ENCODE measurements at regions not wholly inside any gene's neighbourhood (a gene's known extent, or its start where the extent isn't known, plus 50 kb on each side); places are given as distances from the start of the nearest gene placed in this dataset.

DNA sequence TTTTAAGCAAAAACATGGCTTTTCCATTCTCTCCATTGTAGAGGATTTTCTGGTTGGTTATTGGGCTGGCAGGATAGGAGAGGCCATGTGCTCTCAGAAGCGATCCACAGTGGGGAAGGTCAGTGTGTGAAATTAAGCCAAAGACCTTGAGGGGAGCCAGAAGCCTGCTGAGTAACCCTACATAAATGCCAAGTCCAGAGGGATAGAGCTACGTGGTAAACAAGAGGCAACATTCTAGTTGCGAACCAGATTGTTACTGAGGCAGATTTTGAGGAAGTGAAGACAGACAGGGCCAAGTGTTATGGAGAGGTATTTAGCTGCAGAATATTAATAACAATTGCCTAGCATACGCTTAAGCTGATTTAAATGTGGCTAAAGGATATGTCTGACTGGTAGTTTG lies 592.8 kb upstream of the GBE1 start:
- Histone ChIP-seq H3K9me3 (ENCODE audit: low read depth, low read length) (no peaks in the 10 kb centered on the region), H3K9ac (ENCODE audit: insufficient read length) (no peak overlapping the region), H3K4me3 (no peak overlapping the region), H3K27ac (no peak overlapping the region), H3K36me3 (ENCODE audit: insufficient read depth, low read length) (no peaks in the 10 kb centered on the region)
- DNase-seq (ENCODE audit: low read depth, low spot score): no peak
- TF ChIP-seq EZH2 (IDR thresholded peaks at IDR 0.05) (no peak), FOXP2 (optimal IDR thresholded peaks at IDR 0.05; ENCODE audit: control extremely low read depth, extremely low read length, insufficient read depth) (no peak), POLR2AphosphoS5 (IDR thresholded peaks at IDR 0.05; ENCODE audit: borderline replicate concordance, low read depth, low read length) (no peak)

DNA sequence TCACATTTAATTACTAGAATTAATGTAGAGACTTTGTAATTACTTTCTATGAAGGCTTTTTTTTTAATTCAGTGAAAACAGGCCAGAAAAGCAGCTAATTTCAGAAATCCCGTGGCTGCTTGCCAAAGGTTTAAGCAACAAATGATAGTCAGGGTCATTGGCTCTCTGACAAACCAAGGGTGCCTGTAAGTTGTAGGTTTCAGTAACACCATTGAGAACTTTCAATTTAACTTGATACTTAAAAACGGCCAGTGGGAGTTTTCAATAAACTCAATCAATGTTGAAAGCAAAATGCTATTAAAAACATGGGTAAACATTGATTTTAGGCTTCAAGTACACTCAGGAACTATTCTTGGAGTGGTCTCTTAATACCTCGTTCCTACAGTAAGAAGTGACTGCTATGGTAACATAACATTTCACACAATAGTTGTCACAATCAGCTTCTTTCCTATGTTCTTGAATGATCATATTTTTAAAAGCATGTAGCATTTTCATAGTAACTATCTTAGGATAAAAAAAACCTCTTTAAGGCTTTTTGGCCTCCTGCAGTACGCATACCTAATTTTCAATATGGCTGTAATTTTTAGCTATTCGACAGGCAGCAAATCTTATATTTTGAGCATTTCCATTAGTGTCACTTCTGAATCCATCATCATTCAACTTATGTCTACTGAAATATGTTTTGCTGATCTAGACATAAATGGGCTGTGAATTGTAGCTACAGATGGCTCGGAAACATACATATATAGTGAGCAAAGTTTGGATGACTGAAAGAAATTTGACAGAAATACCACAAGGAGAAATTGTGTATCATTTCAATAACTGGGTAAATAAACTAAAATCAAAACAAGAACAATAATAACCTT lies 592.1 kb upstream of the GBE1 start:
- no peak for DNase-seq (ENCODE audit: low read depth, low spot score)
- no peak for TF ChIP-seq POLR2AphosphoS5 (IDR thresholded peaks at IDR 0.05; ENCODE audit: borderline replicate concordance, low read depth, low read length)
- TF ChIP-seq FOXP2 (optimal IDR thresholded peaks at IDR 0.05; ENCODE audit: control extremely low read depth, extremely low read length, insufficient read depth): no peak
- TF ChIP-seq EZH2 (IDR thresholded peaks at IDR 0.05): no peak
- Histone ChIP-seq H3K27ac (no peak overlapping the region), H3K4me3 (no peak overlapping the region), H3K36me3 (ENCODE audit: insufficient read depth, low read length) (no peaks in the 10 kb centered on the region), H3K9me3 (ENCODE audit: low read depth, low read length) (no peaks in the 10 kb centered on the region), H3K9ac (ENCODE audit: insufficient read length) (no peak overlapping the region)

DNA sequence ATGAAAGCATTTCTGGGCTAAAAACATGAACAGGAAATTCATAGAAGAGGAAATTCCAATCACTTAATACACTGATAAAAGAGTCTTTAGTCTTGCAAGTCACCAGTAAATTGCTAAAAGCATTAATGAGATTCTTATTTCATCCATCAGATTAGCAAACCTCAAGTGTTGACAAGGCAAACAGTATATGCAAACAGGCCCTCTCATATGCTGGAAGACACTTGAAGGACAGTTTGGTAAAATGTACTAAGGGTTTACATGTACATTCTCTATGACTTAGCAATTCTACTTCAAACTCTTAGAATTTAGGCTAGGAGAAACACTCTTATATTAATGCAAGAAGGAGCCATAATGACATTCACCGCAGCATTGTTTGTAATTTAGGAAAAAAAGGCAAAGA lies 586.1 kb upstream of the GBE1 start:
- Histone ChIP-seq H3K4me3 (no peak overlapping the region), H3K27ac (no peak overlapping the region), H3K36me3 (ENCODE audit: insufficient read depth, low read length) (no peaks in the 10 kb centered on the region), H3K9ac (ENCODE audit: insufficient read length) (no peak overlapping the region), H3K9me3 (ENCODE audit: low read depth, low read length) (no peaks in the 10 kb centered on the region)
- TF ChIP-seq EZH2 (IDR thresholded peaks at IDR 0.05) (no peak), FOXP2 (optimal IDR thresholded peaks at IDR 0.05; ENCODE audit: control extremely low read depth, extremely low read length, insufficient read depth) (no peak), POLR2AphosphoS5 (IDR thresholded peaks at IDR 0.05; ENCODE audit: borderline replicate concordance, low read depth, low read length) (no peak)
- DNase-seq (ENCODE audit: low read depth, low spot score): no peak

DNA sequence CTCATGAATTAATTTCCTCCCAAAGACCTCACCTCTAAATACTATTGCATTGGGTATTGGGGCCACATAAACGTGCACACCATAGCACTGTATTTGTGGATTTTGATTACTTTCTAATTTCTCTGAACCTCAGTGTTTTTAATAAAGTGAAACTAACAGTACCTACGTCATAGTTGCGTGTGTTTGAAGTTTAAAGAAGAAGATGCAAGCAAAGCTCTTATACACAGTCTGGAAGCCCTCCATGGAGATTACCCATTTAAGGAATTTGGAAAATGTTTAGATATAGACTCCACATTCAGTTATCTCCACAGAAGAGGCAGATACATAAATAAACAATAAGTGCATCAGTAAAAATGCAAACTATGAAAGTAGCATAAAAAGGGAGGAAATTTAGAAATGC lies 581.1 kb upstream of the GBE1 start:
- Histone ChIP-seq H3K9ac (ENCODE audit: insufficient read length) (no peak overlapping the region), H3K4me3 (no peak overlapping the region), H3K27ac (no peak overlapping the region), H3K36me3 (ENCODE audit: insufficient read depth, low read length) (no peaks in the 10 kb centered on the region), H3K9me3 (ENCODE audit: low read depth, low read length) (no peaks in the 10 kb centered on the region)
- DNase-seq (ENCODE audit: low read depth, low spot score): no peak
- TF ChIP-seq POLR2AphosphoS5 (IDR thresholded peaks at IDR 0.05; ENCODE audit: borderline replicate concordance, low read depth, low read length) (no peak), EZH2 (IDR thresholded peaks at IDR 0.05) (no peak), FOXP2 (optimal IDR thresholded peaks at IDR 0.05; ENCODE audit: control extremely low read depth, extremely low read length, insufficient read depth) (no peak)

DNA sequence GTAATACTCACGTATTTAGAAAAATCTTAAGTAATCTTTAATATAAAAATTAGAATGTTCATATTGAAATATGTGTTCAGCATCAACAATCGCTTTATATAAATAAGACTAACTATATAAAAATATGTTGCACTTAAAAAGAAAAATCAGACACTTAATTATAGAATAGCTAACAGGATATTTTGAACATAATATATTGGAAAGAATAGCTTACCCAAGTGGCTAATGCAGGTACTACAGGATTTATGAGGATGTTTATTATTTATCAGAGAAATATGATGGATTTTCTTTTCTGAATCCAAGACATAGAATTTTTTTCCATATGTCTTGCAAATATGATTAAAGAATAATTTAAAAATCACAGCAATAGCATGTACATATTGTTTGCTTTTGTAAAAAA lies 567.9 kb upstream of the GBE1 start:
- Histone ChIP-seq H3K27ac (no peak overlapping the region), H3K4me3 (no peak overlapping the region), H3K9ac (ENCODE audit: insufficient read length) (no peak overlapping the region), H3K9me3 (ENCODE audit: low read depth, low read length) (no peaks in the 10 kb centered on the region), H3K36me3 (ENCODE audit: insufficient read depth, low read length) (no peaks in the 10 kb centered on the region)
- no peak for TF ChIP-seq EZH2 (IDR thresholded peaks at IDR 0.05)
- no peak for TF ChIP-seq POLR2AphosphoS5 (IDR thresholded peaks at IDR 0.05; ENCODE audit: borderline replicate concordance, low read depth, low read length)
- no peak for TF ChIP-seq FOXP2 (optimal IDR thresholded peaks at IDR 0.05; ENCODE audit: control extremely low read depth, extremely low read length, insufficient read depth)
- no peak for DNase-seq (ENCODE audit: low read depth, low spot score)

DNA sequence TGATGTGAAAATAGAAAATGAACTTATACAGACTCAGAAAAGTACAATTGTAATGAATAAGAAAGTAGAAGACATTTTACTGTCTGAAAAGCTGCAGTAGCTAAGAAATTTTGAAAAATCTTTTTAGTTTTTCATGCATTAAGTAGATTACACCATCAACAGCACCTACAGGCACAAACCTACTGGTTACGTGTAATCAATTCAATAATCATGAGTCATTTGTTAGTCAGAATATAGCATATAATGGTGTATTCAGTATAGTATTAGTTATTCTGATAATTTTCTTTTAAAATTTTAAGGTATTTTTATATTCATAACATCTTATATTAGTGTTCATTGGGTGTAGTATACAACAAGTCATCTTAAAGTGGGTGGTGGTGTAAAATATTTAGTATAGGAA lies 550.5 kb upstream of the GBE1 start:
- Histone ChIP-seq H3K27ac (no peak overlapping the region), H3K9ac (ENCODE audit: insufficient read length) (no peak overlapping the region), H3K36me3 (ENCODE audit: insufficient read depth, low read length) (no peaks in the 10 kb centered on the region), H3K9me3 (ENCODE audit: low read depth, low read length) (no peaks in the 10 kb centered on the region), H3K4me3 (no peak overlapping the region)
- DNase-seq (ENCODE audit: low read depth, low spot score): no peak
- TF ChIP-seq FOXP2 (optimal IDR thresholded peaks at IDR 0.05; ENCODE audit: control extremely low read depth, extremely low read length, insufficient read depth): no peak
- no peak for TF ChIP-seq EZH2 (IDR thresholded peaks at IDR 0.05)
- no peak for TF ChIP-seq POLR2AphosphoS5 (IDR thresholded peaks at IDR 0.05; ENCODE audit: borderline replicate concordance, low read depth, low read length)

DNA sequence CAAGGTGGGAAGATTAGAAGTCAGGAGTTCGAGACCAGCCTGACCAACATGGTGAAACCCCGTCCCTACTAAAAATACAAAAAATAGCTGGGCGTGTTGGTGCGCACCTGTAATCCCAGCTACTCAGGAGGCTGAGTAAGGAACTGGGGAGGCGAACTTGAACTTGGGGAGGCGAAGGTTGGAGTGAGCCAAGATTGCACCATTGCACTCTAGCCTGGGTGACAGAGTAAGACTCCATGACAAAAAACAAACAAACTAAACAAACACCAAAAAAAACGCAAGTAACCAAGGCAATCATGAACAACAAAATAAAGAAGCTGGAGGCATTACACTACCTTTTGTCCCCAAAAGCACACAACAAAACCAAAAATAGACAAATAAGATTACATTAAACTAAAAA lies 547.3 kb upstream of the GBE1 start:
- Histone ChIP-seq H3K9me3 (ENCODE audit: low read depth, low read length) (no peaks in the 10 kb centered on the region), H3K4me3 (no peak overlapping the region), H3K27ac (no peak overlapping the region), H3K36me3 (ENCODE audit: insufficient read depth, low read length) (no peaks in the 10 kb centered on the region), H3K9ac (ENCODE audit: insufficient read length) (no peak overlapping the region)
- no peak for TF ChIP-seq POLR2AphosphoS5 (IDR thresholded peaks at IDR 0.05; ENCODE audit: borderline replicate concordance, low read depth, low read length)
- no peak for TF ChIP-seq EZH2 (IDR thresholded peaks at IDR 0.05)
- TF ChIP-seq FOXP2 (optimal IDR thresholded peaks at IDR 0.05; ENCODE audit: control extremely low read depth, extremely low read length, insufficient read depth): no peak
- no peak for DNase-seq (ENCODE audit: low read depth, low spot score)

DNA sequence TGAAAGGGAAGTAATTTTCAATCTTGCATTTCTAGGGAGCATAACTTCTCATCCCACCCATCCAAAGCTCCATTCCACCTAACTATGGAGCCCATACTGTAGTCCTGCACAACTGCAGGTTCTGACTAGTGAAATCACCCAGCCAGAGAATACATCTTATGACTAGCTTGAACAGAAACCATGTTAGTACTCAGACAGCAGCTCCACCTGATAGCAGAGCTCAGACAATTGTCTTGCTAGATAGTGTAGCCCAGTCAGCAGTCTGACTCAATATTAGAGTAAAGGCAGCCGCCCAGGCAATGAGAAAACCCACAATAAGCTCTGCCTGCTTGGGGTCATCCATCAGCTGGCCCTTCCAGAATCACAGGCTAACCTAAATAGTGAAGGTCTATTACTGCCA lies 544.7 kb upstream of the GBE1 start:
- Histone ChIP-seq H3K4me3 (no peak overlapping the region), H3K9ac (ENCODE audit: insufficient read length) (no peak overlapping the region), H3K9me3 (ENCODE audit: low read depth, low read length) (no peaks in the 10 kb centered on the region), H3K36me3 (ENCODE audit: insufficient read depth, low read length) (no peaks in the 10 kb centered on the region), H3K27ac (no peak overlapping the region)
- no peak for DNase-seq (ENCODE audit: low read depth, low spot score)
- TF ChIP-seq FOXP2 (optimal IDR thresholded peaks at IDR 0.05; ENCODE audit: control extremely low read depth, extremely low read length, insufficient read depth): no peak
- TF ChIP-seq EZH2 (IDR thresholded peaks at IDR 0.05): no peak
- no peak for TF ChIP-seq POLR2AphosphoS5 (IDR thresholded peaks at IDR 0.05; ENCODE audit: borderline replicate concordance, low read depth, low read length)

DNA sequence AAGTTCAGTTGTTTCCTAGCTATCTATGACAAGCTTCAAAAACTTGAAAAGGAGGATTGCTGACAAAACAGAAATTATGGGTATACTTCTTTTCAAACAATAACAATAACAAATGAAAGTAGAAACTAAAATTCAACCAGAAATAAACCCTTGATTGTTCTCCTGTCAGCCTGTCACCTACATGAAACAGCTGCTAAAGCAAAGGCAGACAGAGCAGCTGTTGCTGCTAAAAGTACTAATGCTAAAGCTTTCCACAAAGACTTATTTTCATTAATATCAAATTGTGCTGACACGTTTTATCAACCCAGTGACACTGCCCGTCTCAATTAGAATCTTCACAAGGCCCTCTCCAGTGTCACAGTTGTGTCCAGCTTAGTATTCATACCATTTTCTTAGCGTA lies 533.2 kb upstream of the GBE1 start:
- DNase-seq (ENCODE audit: low read depth, low spot score): no peak
- Histone ChIP-seq H3K27ac (no peak overlapping the region), H3K9me3 (ENCODE audit: low read depth, low read length) (no peaks in the 10 kb centered on the region), H3K36me3 (ENCODE audit: insufficient read depth, low read length) (no peaks in the 10 kb centered on the region), H3K4me3 (no peak overlapping the region), H3K9ac (ENCODE audit: insufficient read length) (no peak overlapping the region)
- TF ChIP-seq EZH2 (IDR thresholded peaks at IDR 0.05) (no peak), POLR2AphosphoS5 (IDR thresholded peaks at IDR 0.05; ENCODE audit: borderline replicate concordance, low read depth, low read length) (no peak), FOXP2 (optimal IDR thresholded peaks at IDR 0.05; ENCODE audit: control extremely low read depth, extremely low read length, insufficient read depth) (no peak)

All from SK-N-MC (cell line).